Ishikawa (cell line): ENCODE measurements at regions not wholly inside any gene's neighbourhood (a gene's known extent, or its start where the extent isn't known, plus 50 kb on each side); places are given as distances from the start of the nearest gene placed in this dataset.

Source experiments
- CEBPB ChIP-seq: IDR thresholded peaks from 2 replicates; pipeline ENCODE4 v1.6.1; 2012
- CREB1 ChIP-seq: IDR thresholded peaks from 2 replicates; pipeline ENCODE4 v1.6.1; 2012; ENCODE audit warnings: low read depth
- EGR1 ChIP-seq: IDR thresholded peaks from 2 replicates; pipeline ENCODE4 v1.6.1; 2012
- EP300 ChIP-seq: IDR thresholded peaks from 2 replicates; pipeline ENCODE4 v1.6.1; 2012; ENCODE audit warnings: borderline replicate concordance
- FOXM1 ChIP-seq: IDR thresholded peaks from 2 replicates; pipeline ENCODE4 v1.6.1; 2012; ENCODE audit warnings: low read depth, borderline replicate concordance
- NFIC ChIP-seq: IDR thresholded peaks from 2 replicates; pipeline ENCODE4 v1.6.1; 2012
- RAD21 ChIP-seq: IDR thresholded peaks from 2 replicates; pipeline ENCODE4 v1.6.1; 2012; ENCODE audit warnings: low read depth
- TAF1 ChIP-seq: IDR thresholded peaks from 2 replicates; pipeline ENCODE4 v1.6.1; 2012; ENCODE audit warnings: low read depth, mild to moderate bottlenecking
- TCF12 ChIP-seq: IDR thresholded peaks from 2 replicates; pipeline ENCODE4 v1.6.1; 2012; ENCODE audit warnings: low read depth
- TEAD4 ChIP-seq: IDR thresholded peaks from 2 replicates; pipeline ENCODE4 v1.6.1; 2012
- YY1 ChIP-seq: IDR thresholded peaks from 2 replicates; pipeline ENCODE4 v1.6.1; 2012; ENCODE audit warnings: low read depth
- ZBTB7A ChIP-seq: IDR thresholded peaks from 2 replicates; pipeline ENCODE4 v1.6.1; 2012; ENCODE audit warnings: low read depth
- TF ChIP-seq, protein P1 (sequence below): IDR thresholded peaks from 2 replicates; pipeline ENCODE4 v1.6.1; 2012; ENCODE audit warnings: low read depth, mild to moderate bottlenecking
- TF ChIP-seq, protein P2 (sequence below): IDR thresholded peaks from 2 replicates; pipeline ENCODE4 v1.6.1; 2012
- TF ChIP-seq, protein P3 (sequence below): IDR thresholded peaks from 2 replicates; pipeline ENCODE4 v1.6.1; 2012

DNA sequence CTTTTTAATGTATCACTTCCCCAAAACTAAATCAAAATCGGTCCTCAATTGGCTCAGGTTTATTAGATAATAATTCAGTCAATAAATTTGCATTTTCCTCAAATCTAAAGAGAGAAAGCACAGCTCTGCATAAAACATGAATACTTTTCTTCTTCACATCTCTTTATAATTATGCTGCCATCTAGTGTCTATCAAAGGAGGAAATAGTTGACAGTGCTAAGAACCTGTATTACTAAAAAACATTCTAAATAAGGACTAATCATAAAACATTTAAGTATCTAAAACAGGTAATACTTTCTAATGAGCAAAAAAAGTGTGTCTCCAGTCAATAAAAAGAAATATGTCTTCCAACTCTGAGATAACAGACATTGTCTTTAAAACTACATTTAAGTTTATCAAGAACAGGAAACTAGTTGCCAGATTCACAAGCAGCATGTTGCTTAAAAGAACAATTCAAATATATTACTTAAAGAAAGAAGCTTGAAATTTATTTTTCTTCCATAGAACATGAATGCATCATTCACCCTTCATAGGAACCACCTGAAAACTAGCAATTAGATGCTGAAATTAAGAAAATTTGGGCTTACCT, 56.5 kb upstream of the DST start:
- TF ChIP-seq, protein P1, sequence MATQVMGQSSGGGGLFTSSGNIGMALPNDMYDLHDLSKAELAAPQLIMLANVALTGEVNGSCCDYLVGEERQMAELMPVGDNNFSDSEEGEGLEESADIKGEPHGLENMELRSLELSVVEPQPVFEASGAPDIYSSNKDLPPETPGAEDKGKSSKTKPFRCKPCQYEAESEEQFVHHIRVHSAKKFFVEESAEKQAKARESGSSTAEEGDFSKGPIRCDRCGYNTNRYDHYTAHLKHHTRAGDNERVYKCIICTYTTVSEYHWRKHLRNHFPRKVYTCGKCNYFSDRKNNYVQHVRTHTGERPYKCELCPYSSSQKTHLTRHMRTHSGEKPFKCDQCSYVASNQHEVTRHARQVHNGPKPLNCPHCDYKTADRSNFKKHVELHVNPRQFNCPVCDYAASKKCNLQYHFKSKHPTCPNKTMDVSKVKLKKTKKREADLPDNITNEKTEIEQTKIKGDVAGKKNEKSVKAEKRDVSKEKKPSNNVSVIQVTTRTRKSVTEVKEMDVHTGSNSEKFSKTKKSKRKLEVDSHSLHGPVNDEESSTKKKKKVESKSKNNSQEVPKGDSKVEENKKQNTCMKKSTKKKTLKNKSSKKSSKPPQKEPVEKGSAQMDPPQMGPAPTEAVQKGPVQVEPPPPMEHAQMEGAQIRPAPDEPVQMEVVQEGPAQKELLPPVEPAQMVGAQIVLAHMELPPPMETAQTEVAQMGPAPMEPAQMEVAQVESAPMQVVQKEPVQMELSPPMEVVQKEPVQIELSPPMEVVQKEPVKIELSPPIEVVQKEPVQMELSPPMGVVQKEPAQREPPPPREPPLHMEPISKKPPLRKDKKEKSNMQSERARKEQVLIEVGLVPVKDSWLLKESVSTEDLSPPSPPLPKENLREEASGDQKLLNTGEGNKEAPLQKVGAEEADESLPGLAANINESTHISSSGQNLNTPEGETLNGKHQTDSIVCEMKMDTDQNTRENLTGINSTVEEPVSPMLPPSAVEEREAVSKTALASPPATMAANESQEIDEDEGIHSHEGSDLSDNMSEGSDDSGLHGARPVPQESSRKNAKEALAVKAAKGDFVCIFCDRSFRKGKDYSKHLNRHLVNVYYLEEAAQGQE = no peak
- TF ChIP-seq EGR1 = no peak
- TF ChIP-seq TCF12 = no peak
- no peak for TF ChIP-seq CREB1
- TF ChIP-seq YY1 = no peak
- TF ChIP-seq RAD21 = peak; percentile 63

DNA sequence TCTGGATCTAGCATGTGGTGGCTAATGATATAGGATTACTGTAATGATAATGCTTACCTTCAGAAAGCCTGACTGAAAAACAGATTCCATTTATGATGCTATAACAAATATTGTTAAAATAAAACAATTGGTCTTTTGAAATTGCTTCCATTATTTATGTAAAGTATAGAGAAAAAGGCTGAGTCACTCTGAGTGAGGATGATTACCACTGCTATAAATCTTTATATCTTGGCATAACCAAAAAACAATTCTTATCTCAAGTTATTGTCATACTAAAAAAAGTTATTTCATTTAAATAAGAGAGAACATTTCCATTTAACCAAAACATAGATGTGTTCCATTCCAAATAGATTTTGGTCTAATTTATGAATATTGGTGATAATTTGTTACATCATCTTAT, 53.0 kb upstream of the DST start:
- TF ChIP-seq EP300 = no peak
- no peak for TF ChIP-seq NFIC
- TF ChIP-seq TCF12 = no peak
- TF ChIP-seq CREB1 = no peak
- TF ChIP-seq FOXM1 = no peak
- TF ChIP-seq CEBPB = no peak
- TF ChIP-seq TAF1 = no peak
- no peak for TF ChIP-seq TEAD4
- TF ChIP-seq EGR1 = no peak
- no peak for TF ChIP-seq YY1
- TF ChIP-seq, protein P1 = no peak
- no peak for TF ChIP-seq ZBTB7A
- TF ChIP-seq, protein P2, sequence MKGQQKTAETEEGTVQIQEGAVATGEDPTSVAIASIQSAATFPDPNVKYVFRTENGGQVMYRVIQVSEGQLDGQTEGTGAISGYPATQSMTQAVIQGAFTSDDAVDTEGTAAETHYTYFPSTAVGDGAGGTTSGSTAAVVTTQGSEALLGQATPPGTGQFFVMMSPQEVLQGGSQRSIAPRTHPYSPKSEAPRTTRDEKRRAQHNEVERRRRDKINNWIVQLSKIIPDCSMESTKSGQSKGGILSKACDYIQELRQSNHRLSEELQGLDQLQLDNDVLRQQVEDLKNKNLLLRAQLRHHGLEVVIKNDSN = no peak

GRCh38 chr6:56694002-56694401, 51.3 kb upstream of the DST start:
- no peak for TF ChIP-seq FOXM1
- no peak for TF ChIP-seq YY1
- TF ChIP-seq CREB1 = no peak
- no peak for TF ChIP-seq CEBPB
- no peak for TF ChIP-seq ZBTB7A
- TF ChIP-seq EGR1 = no peak
- no peak for TF ChIP-seq EP300

DNA sequence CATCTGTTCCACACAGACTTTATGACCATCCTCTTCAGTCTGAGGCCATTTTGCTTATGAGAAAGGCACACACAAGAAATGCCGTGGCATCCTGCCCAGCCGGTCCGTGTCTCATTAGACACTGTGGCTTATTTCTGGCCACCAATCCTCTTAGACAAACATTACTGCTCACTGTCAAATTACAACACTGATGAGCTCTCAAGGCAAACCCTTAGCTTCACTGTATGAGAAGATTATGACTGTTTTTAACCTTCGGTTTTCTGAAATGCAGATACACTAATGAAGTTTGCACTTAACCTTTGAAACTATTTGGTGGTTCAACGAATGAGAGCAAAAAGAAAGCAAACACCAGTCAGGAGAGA, 50.5 kb upstream of the DST start:
- TF ChIP-seq TAF1 (no peak), ZBTB7A (no peak), EP300 (no peak), YY1 (no peak), TCF12 (no peak), FOXM1 (no peak), CEBPB (no peak), NFIC (no peak), EGR1 (no peak), RAD21 (no peak), TEAD4 (no peak), CREB1 (no peak)
- TF ChIP-seq, protein P3, sequence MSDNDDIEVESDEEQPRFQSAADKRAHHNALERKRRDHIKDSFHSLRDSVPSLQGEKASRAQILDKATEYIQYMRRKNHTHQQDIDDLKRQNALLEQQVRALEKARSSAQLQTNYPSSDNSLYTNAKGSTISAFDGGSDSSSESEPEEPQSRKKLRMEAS = no peak
- TF ChIP-seq, protein P1 = no peak
- TF ChIP-seq, protein P2 = no peak

GRCh38 chr6:56692523-56693245, 50.0 kb upstream of the DST start:
- no peak for TF ChIP-seq RAD21
- TF ChIP-seq FOXM1 = no peak
- TF ChIP-seq TAF1 = no peak
- TF ChIP-seq, protein P3 = no peak
- no peak for TF ChIP-seq CEBPB
